GM18868 (cell line): ENCODE measurements at regions not wholly inside any gene's neighbourhood (a gene's known extent, or its start where the extent isn't known, plus 50 kb on each side); places are given as distances from the start of the nearest gene placed in this dataset.

Experiments
- ATAC-seq: cut with Tn5 transposase; IDR thresholded peaks from one replicate; pipeline ENCODE4 v1.9.1; 2021; ENCODE audit warnings: mild to moderate bottlenecking, moderate library complexity; ENCODE audit not compliant: unreplicated experiment

- ATAC-seq: no peak
These were observed 66.5 kb upstream of the PJA2 start for GRCh38 chr5:109476292-109476691.

DNA sequence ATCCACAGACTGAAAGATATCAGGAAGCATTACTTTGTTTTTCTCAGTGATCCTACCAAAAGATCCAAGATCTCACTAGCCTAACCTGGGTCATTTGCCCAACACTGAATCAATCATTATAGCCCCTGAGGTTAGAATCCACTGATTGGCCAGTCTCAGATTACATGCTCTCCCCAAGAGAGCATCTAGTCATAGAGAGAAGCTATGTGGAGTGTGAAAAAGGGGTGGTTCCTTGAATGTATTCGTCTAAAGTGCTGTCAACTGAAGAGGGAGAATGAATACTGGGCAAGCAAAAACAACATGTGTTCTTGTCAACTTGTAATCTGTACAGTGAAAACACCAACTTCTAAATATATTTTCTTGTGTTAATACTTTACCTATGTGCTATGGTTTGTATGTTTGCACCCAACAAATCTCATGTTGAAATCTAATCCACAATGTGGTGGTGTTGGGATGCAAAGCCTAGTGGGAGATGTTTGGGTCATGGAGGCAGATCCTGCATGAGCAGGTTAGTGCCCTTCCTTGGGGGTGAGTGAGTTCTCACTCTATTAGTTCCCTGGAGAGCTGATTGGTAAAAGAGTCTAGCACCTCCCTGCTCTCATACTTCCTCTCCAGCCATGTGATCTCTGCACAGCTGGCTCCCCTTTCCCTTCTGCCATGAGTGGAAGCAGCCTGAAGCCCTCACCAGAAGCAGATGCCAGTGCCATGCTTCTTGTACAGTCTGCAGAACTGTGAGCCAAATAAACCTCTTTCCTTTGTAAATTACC lies 60.3 kb upstream of the PJA2 start:
- ATAC-seq: no peak

GRCh38 chr5:109468737-109469420 lies 59.1 kb upstream of the PJA2 start:
- peak; percentile 98 for ATAC-seq

GRCh38 chr5:109468288-109468676 lies 58.5 kb upstream of the PJA2 start:
- no peak for ATAC-seq

DNA sequence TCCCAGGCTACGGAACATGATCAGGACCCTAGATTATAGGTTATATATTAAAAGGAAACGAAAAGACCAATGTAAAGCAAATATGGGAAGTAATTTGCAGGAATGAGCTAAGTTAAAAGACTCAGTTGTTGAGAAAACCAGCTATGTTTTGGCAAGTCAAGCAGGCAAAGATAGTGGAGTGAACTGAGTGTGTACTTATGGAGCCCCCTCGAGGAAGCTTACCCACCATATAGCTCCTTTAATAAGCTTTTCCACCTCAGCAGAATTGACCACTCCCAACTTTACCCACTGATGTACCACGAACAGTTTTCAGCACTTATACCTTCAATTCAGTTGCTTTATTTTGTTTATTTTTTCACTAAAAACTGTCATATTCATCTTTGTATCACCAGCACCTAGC lies 57.3 kb upstream of the PJA2 start:
- no peak for ATAC-seq
